ENCODE measurements at regions not wholly inside any gene's neighbourhood (a gene's known extent, or its start where the extent isn't known, plus 50 kb on each side); places are given as distances from the start of the nearest gene placed in this dataset.

DNA sequence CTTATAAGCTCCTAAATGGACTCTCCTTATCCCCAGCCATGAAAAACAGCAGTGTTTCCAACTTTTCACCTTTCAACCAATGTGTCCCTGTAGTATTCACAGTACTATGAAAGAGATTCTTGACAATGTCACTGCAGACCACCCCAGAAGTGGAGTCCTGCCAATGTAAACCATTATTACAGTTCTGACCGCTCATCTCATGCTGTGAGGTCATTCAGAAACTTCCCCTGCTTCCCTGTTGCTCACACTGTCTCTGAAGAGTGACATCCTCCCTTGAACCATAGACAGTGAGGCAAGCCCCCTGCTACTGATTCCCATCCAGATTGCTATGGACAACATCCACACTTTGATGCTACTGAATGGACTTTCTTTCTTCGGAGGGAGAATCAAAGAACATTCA, 1523.7 kb upstream of the ACVR2A start:
- Mint-ChIP-seq H3K9me3 (no peaks in the 10 kb centered on the region), H3K27ac (no peak overlapping the region), H3K27me3 (no peaks in the 10 kb centered on the region), H3K4me3 (no peak overlapping the region), H3K4me1 (no peaks in the 10 kb centered on the region), H3K36me3 (ENCODE audit: low read depth) (no peaks in the 10 kb centered on the region)
- no peak for DNase-seq
- intact Hi-C loops (cut with micrococcal nuclease), result no loop called here

DNA sequence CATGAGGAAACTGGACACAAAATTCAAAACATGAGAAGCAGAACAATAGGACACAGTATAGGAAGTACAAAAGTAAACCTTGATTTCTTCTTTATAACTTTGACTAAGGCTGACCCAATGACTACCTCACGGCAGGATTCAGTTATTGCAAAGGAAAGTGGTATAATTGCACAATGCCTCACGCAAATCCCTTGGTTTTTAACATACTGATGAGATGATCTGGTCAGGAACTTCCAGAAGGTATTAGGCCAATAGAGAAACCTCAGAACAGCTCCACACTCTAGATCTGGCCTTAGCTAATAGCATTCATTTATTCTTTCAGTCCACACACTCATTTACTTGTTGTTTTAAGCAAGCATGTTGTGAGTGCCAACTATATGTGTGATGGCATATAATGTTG, 1526.9 kb upstream of the ACVR2A start:
- no peak for DNase-seq
- H3K27ac Mint-ChIP-seq, result no peak overlapping the region
- no peaks in the 10 kb centered on the region for H3K9me3 Mint-ChIP-seq
- intact Hi-C loops (cut with micrococcal nuclease), result no loop called here
- H3K36me3 Mint-ChIP-seq (ENCODE audit: low read depth), result no peaks in the 10 kb centered on the region
- H3K4me1 Mint-ChIP-seq, result no peaks in the 10 kb centered on the region
- no peaks in the 10 kb centered on the region for H3K27me3 Mint-ChIP-seq
- H3K4me3 Mint-ChIP-seq, result no peak overlapping the region

DNA sequence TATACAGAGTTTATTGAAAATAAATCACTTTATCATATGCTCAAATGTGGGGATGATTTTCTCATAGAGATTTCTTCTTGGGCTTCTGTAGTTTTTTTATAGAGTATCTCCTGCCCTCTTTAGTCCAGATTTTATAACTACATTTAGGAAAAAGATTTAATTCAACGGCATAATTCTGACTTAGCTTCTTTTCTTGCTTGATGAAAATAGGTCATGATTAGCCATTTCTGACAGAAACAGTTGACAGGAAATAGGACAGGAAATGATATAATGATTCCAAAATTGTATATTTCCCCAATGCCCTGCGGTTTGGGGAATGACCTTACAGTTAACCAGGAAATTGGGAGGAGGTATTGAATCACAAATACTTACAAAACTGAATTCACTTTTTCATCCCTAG, 1531.9 kb upstream of the ACVR2A start:
- no peak for DNase-seq
- no peak overlapping the region for H3K27ac Mint-ChIP-seq
- H3K27me3 Mint-ChIP-seq, result no peaks in the 10 kb centered on the region
- H3K4me3 Mint-ChIP-seq, result no peak overlapping the region
- H3K9me3 Mint-ChIP-seq, result no peaks in the 10 kb centered on the region
- H3K4me1 Mint-ChIP-seq, result no peaks in the 10 kb centered on the region
- intact Hi-C loops (cut with micrococcal nuclease), result no loop called here
- H3K36me3 Mint-ChIP-seq (ENCODE audit: low read depth), result no peaks in the 10 kb centered on the region

DNA sequence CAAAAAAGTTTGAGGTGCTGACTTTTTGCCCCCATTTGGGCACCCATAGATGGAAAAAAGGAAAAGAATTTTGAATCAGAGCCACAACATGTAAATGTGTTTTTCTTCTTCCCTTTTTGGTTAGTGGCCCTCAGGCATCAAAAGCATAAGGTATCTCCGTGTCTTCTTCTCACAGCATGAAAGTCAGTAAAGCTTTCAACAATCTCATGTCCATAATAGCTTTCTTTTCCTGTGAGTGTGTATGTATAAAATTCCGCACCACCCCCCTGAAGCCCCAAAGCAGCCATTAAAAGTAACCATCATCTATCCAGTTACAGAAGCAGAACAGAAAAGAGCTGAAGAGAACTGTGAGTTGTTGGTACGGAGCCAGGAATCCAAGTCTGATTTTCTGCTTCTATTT, 1539.7 kb upstream of the ACVR2A start:
- Mint-ChIP-seq H3K4me3 (no peak overlapping the region), H3K36me3 (ENCODE audit: low read depth) (no peaks in the 10 kb centered on the region), H3K4me1 (no peaks in the 10 kb centered on the region), H3K27me3 (no peaks in the 10 kb centered on the region), H3K27ac (no peak overlapping the region), H3K9me3 (peaks cover 8% of the 10 kb centered on the region)
- DNase-seq, result no peak
- intact Hi-C loops (cut with micrococcal nuclease), result no loop called here

DNA sequence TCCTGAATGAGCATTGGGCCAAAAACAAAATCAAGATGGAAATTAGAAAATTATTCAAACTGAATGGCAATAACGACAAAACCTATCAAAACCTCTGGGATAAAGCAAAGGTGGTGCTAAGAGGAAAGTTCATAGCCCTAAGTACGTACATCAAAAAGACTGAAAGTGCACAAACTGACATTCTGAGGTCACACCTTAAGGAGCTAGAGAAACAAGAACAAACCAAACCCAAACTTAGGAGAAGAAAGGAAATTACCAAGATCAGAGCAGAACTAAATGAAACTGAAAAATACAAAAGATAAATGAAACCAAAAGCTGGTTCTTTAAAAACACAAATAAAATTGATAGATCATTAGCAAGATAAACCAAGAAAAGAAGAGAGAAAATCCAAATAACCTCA, 1543.5 kb upstream of the ACVR2A start:
- intact Hi-C loops (cut with micrococcal nuclease), result no loop called here
- Mint-ChIP-seq H3K4me3 (no peak overlapping the region), H3K27ac (no peak overlapping the region)

DNA sequence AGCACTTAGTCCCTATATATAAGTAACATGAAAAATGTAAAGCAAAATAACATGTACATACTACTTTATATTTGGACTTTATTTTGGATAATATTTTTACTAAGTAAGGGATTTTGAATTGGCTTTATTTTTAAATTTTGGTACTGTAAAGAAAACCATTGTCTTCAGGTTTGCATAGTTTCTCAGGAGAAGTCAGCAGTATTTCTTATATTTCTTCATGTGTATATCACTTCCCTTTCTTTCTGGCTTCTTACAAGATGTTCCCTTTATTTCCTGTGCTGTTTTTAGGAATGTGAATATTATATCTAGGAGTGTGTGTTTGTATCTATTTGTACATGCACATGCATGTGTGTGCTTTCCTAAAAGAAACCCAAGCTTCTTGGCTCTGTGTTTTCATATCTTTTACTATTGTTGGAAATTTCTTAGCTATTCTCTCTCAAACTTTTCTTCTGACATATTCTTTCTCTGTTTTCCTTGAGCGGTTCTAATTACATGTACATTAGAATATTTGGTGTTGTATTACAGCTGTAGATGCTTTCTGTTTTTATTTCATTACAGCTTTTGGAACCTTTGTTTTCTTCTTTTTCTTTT, 1549.7 kb upstream of the ACVR2A start:
- no peak for DNase-seq
- Mint-ChIP-seq H3K9me3 (no peaks in the 10 kb centered on the region), H3K4me3 (no peak overlapping the region), H3K27ac (no peak overlapping the region), H3K36me3 (ENCODE audit: low read depth) (no peaks in the 10 kb centered on the region), H3K4me1 (no peaks in the 10 kb centered on the region), H3K27me3 (no peaks in the 10 kb centered on the region)
- intact Hi-C loops (cut with micrococcal nuclease), result no loop called here

More for the DNA sequence above, 1543.5 kb upstream of the ACVR2A start:
- Mint-ChIP-seq H3K4me1 (no peaks in the 10 kb centered on the region), H3K27me3 (no peaks in the 10 kb centered on the region), H3K9me3 (peaks cover 4% of the 10 kb centered on the region), H3K36me3 (ENCODE audit: low read depth) (no peaks in the 10 kb centered on the region)
- no peak for DNase-seq

DNA sequence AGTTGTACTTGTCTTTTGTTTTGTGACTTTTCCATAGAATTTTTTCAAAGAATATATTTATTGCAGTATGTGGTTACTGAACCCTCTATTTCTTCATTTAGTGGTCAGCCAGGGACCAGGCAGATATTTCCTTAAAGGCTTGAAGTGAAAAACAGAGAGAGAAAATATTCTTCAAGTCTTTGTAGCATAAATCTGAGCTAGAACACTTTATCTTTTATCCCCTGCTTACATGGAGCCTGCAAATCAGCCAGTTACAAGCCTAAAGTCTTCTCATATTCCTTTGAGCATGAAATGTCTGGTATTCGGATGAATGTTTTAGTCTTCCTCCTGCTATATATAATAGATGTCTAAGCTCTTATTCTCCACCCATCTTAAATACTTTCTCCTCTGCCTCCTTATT, 1557.5 kb upstream of the ACVR2A start:
- intact Hi-C loops (cut with micrococcal nuclease), result no loop called here
- Mint-ChIP-seq H3K27ac (no peak overlapping the region), H3K4me1 (no peaks in the 10 kb centered on the region), H3K4me3 (no peak overlapping the region), H3K27me3 (no peaks in the 10 kb centered on the region), H3K9me3 (no peaks in the 10 kb centered on the region), H3K36me3 (ENCODE audit: low read depth) (no peaks in the 10 kb centered on the region)
- no peak for DNase-seq

DNA sequence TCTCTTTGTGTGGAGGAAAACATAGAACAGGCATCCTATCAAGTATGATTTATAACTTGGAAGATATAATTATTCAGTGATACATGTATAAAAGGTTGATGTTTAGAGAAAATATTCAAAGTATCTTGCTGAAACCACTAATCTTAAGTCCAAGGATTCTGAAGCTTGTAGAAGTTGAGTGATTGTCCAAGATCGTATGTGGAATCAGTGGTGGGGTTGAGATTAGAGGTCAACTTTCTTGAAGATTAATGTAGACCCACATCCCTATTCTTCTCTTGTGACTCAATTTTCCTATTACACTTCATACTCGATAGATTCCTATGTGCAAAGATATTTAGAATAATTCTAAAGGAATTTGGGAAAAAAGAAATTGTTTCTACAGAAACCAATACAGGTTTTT, 1565.9 kb upstream of the ACVR2A start:
- no peaks in the 10 kb centered on the region for H3K27me3 Mint-ChIP-seq
- H3K4me1 Mint-ChIP-seq, result no peaks in the 10 kb centered on the region
- intact Hi-C loops (cut with micrococcal nuclease), result no loop called here
- no peak overlapping the region for H3K27ac Mint-ChIP-seq
- H3K4me3 Mint-ChIP-seq, result no peak overlapping the region
- no peak for DNase-seq
- H3K9me3 Mint-ChIP-seq, result no peaks in the 10 kb centered on the region
- no peaks in the 10 kb centered on the region for H3K36me3 Mint-ChIP-seq (ENCODE audit: low read depth)

DNA sequence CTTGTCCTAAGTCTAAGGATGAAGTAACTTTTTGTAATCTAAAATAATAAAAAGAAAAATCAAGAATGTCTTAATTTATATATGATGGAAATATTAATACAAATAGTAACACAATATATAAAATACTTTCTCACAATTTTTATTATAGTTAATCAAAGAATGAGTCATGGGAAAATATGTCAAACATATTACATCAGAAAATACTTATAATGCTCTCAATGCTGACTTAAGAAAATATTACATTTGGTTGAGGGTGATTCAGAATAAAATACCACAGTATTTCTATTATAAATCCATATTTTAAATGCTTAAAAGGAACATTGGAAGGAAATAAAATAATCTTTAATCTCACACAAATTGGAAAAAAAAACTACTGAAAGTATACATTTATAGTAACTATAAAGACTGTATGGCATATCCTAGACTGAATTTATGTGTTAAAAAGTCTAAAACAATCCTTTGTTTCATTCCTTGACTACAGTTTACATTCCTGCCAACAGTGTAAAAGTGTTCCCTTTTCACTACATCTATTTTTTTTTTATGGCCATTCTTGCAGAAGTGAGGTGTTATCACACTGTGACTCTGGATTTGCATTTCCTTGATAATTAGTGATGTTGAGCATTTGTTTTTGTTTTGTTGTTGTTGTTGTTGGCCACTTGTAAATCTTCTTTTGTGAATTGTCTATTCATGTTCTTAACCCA, 1573.5 kb upstream of the ACVR2A start:
- Mint-ChIP-seq H3K36me3 (ENCODE audit: low read depth) (no peaks in the 10 kb centered on the region), H3K4me1 (no peaks in the 10 kb centered on the region), H3K9me3 (no peaks in the 10 kb centered on the region), H3K27me3 (no peaks in the 10 kb centered on the region), H3K27ac (no peak overlapping the region), H3K4me3 (no peak overlapping the region)
- intact Hi-C loops (cut with micrococcal nuclease), result no loop called here
- DNase-seq, result no peak

DNA sequence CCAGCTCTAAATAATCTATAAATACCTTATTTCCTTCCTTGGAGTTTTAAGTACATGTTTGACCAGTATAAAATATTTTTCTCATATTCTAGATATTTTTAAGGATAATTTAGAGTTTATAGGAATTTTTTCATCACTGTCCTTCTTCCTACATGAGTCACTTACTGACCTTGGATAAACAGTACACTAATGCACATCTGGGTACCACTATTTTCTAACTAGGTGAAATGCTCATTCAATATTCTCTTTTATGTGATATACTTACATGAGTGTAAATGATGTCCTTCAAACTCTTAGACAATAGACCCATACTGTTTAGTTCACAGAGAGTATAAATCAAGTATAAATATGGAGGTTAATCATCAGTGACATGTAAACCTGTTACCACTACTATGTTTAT, 1574.2 kb upstream of the ACVR2A start:
- no peaks in the 10 kb centered on the region for H3K9me3 Mint-ChIP-seq
- intact Hi-C loops (cut with micrococcal nuclease), result no loop called here
- no peak overlapping the region for H3K4me3 Mint-ChIP-seq
- H3K4me1 Mint-ChIP-seq, result no peaks in the 10 kb centered on the region
- no peaks in the 10 kb centered on the region for H3K36me3 Mint-ChIP-seq (ENCODE audit: low read depth)
- no peaks in the 10 kb centered on the region for H3K27me3 Mint-ChIP-seq
- DNase-seq, result no peak
- no peak overlapping the region for H3K27ac Mint-ChIP-seq

DNA sequence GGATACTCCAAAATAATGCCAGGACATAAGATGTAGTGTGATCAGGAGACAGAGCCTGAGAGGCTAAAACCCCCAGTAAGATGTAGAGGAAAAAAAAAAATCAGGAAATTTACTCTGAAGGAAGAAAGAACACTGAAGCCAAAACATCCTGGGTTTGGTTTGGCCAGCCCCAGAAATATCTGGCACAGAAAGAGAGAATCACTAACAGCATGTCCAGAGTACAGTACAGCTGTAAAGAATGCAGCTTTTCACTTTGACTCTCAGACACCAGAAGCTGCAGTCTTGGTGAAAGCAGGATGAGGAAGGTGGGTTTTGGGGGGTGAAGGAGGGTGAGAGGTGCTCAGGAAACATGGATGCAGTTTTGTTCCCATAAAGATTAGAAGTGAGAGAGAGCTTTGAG, 1577.7 kb upstream of the ACVR2A start:
- H3K9me3 Mint-ChIP-seq, result peaks cover 4% of the 10 kb centered on the region
- no peaks in the 10 kb centered on the region for H3K4me1 Mint-ChIP-seq
- H3K27me3 Mint-ChIP-seq, result no peaks in the 10 kb centered on the region
- intact Hi-C loops (cut with micrococcal nuclease), result no loop called here
- no peak overlapping the region for H3K27ac Mint-ChIP-seq
- H3K36me3 Mint-ChIP-seq (ENCODE audit: low read depth), result no peaks in the 10 kb centered on the region
- no peak for DNase-seq
- no peak overlapping the region for H3K4me3 Mint-ChIP-seq

DNA sequence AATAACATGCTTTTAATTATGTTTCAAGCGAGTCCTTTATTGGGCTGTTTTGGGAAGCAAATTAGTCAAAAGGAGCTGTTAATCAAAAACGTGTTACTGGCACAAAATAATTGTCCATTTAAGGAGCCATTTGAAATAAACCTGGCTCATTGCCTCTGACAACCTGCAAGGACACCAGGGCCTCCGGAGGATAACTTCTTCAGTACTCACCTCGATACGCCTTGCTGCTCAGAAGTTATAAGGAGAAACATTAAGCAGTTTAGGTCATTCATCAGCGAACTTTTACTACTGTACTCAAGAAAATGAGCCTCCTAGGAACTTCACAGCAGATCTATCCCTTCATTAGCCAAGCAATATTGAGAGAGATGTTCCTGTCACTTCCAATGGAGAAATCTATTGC, 1579.2 kb upstream of the ACVR2A start:
- no peak for DNase-seq
- Mint-ChIP-seq H3K9me3 (peaks cover 4% of the 10 kb centered on the region), H3K4me3 (no peak overlapping the region), H3K27me3 (no peaks in the 10 kb centered on the region), H3K4me1 (no peaks in the 10 kb centered on the region), H3K36me3 (ENCODE audit: low read depth) (no peaks in the 10 kb centered on the region), H3K27ac (no peak overlapping the region)
- intact Hi-C loops (cut with micrococcal nuclease), result no loop called here

DNA sequence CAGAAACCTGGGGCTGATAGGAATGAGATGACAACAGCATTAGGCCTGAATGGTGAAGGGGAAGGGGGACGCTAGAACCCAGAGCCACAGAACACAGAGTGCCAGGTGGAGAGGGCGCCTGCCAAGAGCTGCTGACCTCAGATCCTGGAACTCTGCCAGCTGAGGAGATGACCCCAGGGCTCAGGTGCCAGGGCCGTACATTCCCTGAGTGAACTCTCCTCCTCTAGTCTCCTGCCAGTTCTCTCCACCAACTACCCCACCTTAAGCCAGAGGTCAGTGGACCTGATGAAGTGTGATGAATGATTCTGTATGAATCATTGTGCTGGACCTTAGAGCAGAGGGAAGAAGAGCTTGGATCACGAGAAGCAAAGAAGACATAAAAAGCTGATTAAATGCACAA, 1582.2 kb upstream of the ACVR2A start:
- Mint-ChIP-seq H3K9me3 (peaks cover 4% of the 10 kb centered on the region), H3K27me3 (no peaks in the 10 kb centered on the region), H3K4me1 (no peaks in the 10 kb centered on the region), H3K4me3 (no peak overlapping the region), H3K36me3 (ENCODE audit: low read depth) (no peaks in the 10 kb centered on the region), H3K27ac (no peak overlapping the region)
- no peak for DNase-seq
- intact Hi-C loops (cut with micrococcal nuclease), result no loop called here

DNA sequence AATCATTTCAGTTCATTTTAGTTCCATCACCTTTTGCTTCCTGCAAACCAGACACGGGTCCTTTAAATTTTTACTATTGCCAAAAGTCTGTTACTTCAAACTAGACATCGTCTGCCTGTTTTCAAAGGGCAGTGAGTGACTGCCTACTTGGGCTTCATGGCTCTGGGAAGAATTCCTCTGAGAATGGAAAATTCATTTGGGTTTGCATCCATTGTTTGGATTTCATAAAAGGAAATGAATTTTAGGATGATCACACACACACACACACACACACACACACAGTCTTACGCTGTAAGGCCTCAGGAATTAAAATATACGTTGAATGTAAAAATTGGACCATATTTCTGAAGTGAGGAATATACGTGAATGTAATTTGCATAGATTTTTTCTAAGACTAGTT, 1584.3 kb upstream of the ACVR2A start:
- DNase-seq, result no peak
- intact Hi-C loops (cut with micrococcal nuclease), result no loop called here
- H3K27me3 Mint-ChIP-seq, result no peaks in the 10 kb centered on the region

DNA sequence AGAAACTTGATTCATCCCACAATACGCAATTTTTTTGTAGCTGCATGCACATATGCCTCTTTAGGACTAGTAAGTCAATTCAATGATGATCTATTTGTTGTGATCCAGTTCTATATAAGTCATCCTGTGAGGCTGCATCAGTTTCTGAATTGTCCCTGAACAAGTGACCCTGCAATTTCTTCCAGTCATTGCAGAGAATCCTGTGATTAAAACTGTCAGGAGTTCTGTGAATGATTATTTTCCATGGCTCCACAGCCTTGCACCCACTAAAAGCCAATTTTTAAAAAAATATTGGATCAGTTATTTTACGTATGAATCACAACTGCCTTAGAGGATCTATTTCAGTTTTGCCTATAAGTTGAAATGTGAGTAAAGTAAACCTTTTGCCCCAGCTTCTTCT, 1585.0 kb upstream of the ACVR2A start:
- H3K36me3 Mint-ChIP-seq (ENCODE audit: low read depth), result no peaks in the 10 kb centered on the region
- H3K4me1 Mint-ChIP-seq, result no peaks in the 10 kb centered on the region
- H3K4me3 Mint-ChIP-seq, result no peak overlapping the region
- no peak for DNase-seq
- no peaks in the 10 kb centered on the region for H3K27me3 Mint-ChIP-seq
- intact Hi-C loops (cut with micrococcal nuclease), result no loop called here
- H3K27ac Mint-ChIP-seq, result no peak overlapping the region
- peaks cover 4% of the 10 kb centered on the region for H3K9me3 Mint-ChIP-seq

More for the DNA sequence above, 1584.3 kb upstream of the ACVR2A start:
- Mint-ChIP-seq H3K27ac (no peak overlapping the region), H3K4me1 (no peaks in the 10 kb centered on the region), H3K9me3 (peaks cover 4% of the 10 kb centered on the region), H3K36me3 (ENCODE audit: low read depth) (no peaks in the 10 kb centered on the region), H3K4me3 (no peak overlapping the region)
